GM12873 (cell line): ENCODE measurements at regions not wholly inside any gene's neighbourhood (a gene's known extent, or its start where the extent isn't known, plus 50 kb on each side); places are given as distances from the start of the nearest gene placed in this dataset.

Source experiments
- CTCF ChIP-seq: IDR thresholded peaks from 2 replicates; pipeline ENCODE4 v1.5.1; 2012; ENCODE audit warnings: low read depth, mild to moderate bottlenecking, moderate library complexity, low read length, control low read depth; ENCODE audit not compliant: insufficient read depth; ENCODE audit errors: missing control alignments

GRCh38 chr9:99347568-99347967, 125.5 kb downstream of the SEC61B start:
- TF ChIP-seq CTCF, result no peak

GRCh38 chr9:99348289-99348688, 126.2 kb downstream of the SEC61B start:
- no peak for TF ChIP-seq CTCF

GRCh38 chr9:99349870-99350269, 127.8 kb downstream of the SEC61B start:
- TF ChIP-seq CTCF, result no peak

GRCh38 chr9:99350461-99350860, 128.4 kb downstream of the SEC61B start:
- TF ChIP-seq CTCF, result no peak

- no peak for TF ChIP-seq CTCF
Measured at GRCh38 chr9:99351647-99352046, 129.6 kb downstream of the SEC61B start.

- TF ChIP-seq CTCF, result no peak
Measured at GRCh38 chr9:99352826-99353225, 130.7 kb downstream of the SEC61B start.

- no peak for TF ChIP-seq CTCF
Measured at GRCh38 chr9:99353408-99353807, 131.3 kb downstream of the SEC61B start.

GRCh38 chr9:99354104-99354503, 132.0 kb downstream of the SEC61B start:
- no peak for TF ChIP-seq CTCF
